Spleen (tissue), 7 donors: ENCODE measurements at regions not wholly inside any gene's neighbourhood (a gene's known extent, or its start where the extent isn't known, plus 50 kb on each side); places are given as distances from the start of the nearest gene placed in this dataset.

Experiments used
- CTCF ChIP-seq, 11 experiments: fragments of 200-600 bp in 7 of 11; fragments of 450-650 bp in 4 of 11; sonication (generic) in 4 of 11; IDR thresholded peaks in 8 of 11; conservative IDR thresholded peaks in 3 of 11; 1 replicate in 7 of 11; 2 replicates in 4 of 11; pipeline versions ENCODE4 v1.4.0 to v1.8.0; 2016 to 2021; ENCODE audit warnings: antibody characterized with exemption in 11 of 11, inconsistent platforms in 4 of 11, mild to moderate bottlenecking in 1 of 11
- POLR2A ChIP-seq, 3 donors: fragments of 450-650 bp; IDR thresholded peaks; one replicate each; pipeline ENCODE4 v1.5.1; 2017; ENCODE audit warnings: antibody characterized with exemption in 3 of 3, mild to moderate bottlenecking in 1 of 3
- donor health status: DM: no; HTN: no; CAD: no; lungs with moderate emphysema.
- donor health status: DM: no; HTN: no; CAD: no.
- donor health status: DM: no; HTN: no; CAD: no.

DNA sequence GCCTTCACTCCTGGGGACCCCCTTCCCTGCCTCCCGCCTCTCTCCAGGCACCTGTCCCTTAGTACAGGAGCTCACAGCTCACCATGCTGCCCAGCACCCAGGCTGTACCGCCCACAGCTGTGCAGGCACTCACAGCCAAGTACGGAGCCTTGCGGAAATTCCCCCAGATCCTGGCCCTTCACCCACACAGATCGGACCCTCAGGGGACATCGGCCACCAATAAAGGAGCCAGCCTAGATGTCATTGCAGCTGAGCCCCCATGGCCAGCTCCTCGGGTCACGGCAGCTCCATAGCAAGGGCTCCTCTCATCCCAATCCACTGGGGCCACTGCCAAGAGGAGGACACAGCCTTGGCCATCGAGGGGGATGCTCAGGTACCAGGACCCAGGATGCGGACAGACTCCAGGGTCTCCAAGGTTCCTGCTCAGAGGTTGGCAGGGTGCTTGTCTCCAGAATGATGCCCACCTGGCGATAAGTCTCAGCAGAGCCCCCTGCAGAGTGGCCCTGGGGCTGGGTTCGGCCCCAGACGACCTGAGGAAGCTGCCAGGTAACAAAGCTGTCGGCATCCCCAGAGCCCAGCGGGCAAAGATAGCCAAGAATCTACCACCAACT is 82.3 kb downstream of the YTHDF1 start:
- TF ChIP-seq POLR2A (IDR thresholded peaks at IDR 0.05) (no peak), CTCF (IDR thresholded peaks at IDR 0.05 in 8 of 11, conservative IDR thresholded peaks at IDR 0.05 in 3 of 11) (no peak)
